HG03565 (cell line): ENCODE measurements at regions not wholly inside any gene's neighbourhood (a gene's known extent, or its start where the extent isn't known, plus 50 kb on each side); places are given as distances from the start of the nearest gene placed in this dataset.
"Not testable (repeated sequence)": the region's sequence is repeated elsewhere in the genome, so short reads cannot be mapped to it uniquely, and the experiment has no call there.

Experiments used
- ATAC-seq: cut with Tn5 transposase; IDR thresholded peaks from one replicate; pipeline ENCODE4 v1.9.1; 2021; ENCODE audit warnings: mild to moderate bottlenecking, moderate library complexity; ENCODE audit not compliant: unreplicated experiment

DNA sequence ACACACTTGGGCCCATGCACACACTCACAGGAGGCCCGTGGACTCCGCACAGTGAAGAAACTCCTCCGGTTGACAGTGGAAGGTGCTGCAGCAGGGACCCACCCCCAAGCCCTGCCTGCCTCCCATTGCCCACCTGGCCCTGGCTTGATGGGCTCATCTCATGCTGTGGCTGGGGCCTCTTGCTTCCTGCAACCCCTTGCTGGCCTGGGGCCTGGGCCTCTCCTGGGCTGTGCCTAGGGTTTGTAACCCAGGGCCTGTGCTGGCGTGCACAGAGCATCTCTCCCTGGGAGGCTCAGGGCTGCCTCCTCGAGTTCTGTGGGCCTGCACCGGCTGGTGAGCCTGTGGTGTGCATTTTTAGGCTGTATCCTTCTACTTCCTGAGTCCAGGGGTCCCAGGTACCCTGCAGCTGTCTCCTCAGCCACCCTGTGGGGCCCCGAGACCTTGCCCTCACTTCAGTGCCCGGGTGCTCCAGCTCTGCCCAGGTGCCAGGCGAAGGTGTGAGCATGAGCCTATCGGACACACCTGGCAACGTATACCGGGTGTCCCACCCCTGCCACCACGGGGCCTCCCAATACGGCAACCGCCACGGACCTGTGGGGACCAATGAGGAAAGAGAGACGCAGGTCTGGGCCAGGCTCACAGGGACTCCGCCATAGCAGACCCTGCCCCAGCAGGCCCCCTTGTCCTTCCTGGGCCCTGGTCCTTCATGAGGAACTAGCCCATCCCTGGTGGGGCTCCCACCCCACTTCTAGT lies 158.3 kb upstream of the POTEB2 start:
- ATAC-seq = not testable (repeated sequence)

DNA sequence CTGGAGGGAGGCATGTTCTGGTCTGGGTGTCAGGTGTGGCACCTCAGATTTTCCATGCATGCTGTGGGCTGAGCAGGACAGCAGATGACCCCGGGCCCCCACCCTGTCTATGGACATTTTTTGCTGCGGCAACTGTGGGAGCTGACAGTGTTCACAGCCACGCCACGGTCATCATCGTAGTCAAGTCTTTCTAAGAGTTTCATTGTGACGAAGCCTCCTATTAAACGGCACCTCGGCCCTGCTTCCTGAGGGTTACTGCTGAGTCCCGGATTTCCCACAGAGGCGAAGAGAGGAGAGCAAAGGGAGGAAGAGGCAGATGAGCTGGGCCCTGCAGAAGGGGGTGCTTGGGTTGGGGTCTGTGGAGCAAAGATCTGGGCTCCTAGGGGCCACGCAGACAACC lies 152.1 kb upstream of the POTEB2 start:
- not testable (repeated sequence) for ATAC-seq

DNA sequence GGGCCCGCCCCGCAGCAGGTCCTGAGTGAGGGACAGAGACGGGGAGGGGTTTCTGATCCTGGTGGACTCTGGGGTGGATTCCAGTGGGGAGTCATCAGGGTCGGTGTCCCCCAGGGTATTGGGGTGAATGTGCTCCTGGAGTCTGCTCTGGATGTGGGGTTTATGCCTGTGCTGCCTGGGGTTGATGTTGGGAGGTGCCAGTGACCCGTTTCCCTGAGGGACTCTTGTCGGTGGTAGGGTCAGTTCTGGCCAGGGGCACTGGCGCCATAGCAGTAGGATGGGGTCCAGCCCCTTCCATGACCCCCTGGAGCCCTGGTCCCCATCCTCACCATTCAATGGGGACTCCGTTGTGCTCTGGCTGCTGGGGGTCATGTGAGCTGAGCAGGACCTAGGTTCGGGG lies 151.2 kb upstream of the POTEB2 start:
- ATAC-seq = not testable (repeated sequence)

DNA sequence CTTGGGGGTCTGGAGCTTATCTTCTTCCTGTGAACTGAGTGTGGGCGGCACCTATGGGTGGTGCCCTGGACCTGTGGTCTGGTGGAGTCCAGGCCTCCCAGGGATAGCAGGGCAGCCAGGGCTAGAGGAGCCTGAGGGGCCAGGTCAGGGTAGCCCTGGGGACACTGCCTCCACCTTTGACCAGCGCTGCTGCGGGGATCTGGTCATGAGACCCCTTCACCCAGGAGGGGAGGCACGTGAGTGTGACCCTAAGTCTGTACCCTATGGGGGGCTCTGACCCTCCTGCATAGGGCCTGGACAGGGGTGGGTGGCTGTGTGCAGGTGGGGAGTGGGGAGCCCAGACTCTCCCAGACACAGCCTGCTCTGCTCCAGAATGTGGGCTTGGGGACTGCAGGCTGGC lies 150.5 kb upstream of the POTEB2 start:
- ATAC-seq = not testable (repeated sequence)

DNA sequence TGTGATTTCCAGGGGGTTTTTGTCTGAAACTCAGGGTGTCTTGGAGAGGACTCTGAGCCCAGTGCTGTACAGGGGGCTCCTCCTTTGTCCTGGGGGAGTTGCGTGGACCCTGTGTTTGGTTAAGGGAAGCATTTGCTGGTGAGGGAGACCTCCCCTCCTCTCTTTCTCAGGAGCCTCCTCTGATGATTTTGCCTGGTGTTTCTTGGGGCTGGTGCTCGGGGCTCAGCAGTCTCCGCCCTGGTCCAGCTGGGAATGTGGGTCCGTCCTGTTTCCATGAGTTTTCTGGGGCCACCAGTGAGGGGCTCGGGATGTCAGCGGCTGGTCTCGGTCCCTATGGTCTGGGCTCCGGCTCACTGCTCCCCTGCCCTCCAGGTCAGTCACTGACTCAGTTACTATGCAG lies 149.1 kb upstream of the POTEB2 start:
- ATAC-seq = not testable (repeated sequence)

DNA sequence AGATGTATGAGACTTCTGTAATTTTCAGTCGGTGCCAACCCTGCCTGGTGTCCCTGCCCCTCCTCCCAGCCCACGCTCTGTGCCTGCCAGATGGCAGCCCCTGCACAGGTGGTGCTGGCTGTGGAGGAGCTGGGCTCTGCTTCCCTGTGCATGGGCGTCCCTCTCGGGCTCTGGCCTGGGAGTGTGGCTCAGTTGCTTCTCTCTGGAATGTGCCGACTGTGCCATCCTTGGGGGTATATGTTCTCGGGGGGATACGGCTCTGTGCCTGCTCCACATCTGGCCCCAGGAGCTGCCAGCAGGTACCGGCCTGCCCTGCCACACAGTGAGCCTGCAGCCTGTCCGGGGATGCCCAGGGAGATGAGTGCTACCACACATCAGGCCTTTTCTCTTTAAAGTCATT lies 147.2 kb upstream of the POTEB2 start:
- ATAC-seq = not testable (repeated sequence)

DNA sequence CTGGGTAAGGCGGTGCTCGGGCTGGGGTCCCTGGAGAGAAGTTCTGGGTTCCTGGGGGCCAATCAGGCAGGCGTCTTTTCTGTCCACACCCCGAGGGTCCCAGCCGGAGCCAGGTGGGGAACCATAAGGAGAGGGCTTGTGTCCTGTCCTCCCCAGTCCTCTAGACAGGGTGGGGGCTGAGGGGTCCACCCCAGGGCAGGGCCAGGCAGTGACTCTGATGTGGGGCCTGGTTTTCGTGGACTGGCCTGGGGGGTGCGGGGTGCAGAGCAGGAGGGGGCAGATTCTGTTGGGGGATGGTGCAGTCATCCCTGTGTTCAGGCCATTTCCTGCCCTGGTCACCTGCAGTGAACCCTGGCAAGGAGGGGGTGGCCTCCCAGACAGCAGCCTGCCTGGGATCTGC lies 143.5 kb upstream of the POTEB2 start:
- ATAC-seq = not testable (repeated sequence)

DNA sequence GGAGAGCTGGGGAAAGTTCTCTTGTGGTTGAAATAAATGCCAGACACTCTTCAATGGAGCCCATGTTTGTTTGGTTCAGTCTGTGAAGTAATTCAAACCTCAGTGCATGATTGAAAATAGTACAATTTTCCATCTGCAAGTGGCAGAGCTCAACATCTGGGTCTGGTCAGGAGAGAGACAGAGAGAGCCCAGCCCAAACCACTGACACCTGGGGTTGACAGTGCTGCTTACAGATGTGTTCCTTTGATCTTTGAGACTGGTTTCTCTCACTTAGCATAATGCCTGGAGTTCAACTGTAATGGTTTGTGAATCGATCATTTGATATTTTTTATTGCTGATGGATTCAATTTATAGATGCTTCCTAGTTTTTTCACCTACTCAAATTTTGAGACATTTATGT lies 137.3 kb upstream of the POTEB2 start:
- not testable (repeated sequence) for ATAC-seq

DNA sequence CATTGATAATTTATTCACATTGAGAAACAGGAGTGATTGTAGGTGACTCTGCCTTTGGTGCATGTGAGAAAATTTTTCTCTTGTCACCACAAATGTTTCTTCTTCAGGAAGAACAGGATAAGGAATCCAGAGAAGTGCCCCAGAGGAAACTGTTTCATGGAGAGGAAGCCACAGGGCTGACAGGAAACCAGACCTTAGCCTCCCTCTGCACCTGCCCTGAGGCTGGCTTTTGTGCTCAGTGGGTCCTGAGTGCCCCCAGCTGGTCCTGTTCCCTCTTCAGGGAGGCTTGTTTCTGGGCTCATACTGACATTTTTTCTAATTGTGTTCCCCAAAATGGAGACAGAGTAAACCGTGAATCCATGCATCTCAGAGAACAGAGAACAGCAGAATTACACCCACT lies 135.8 kb upstream of the POTEB2 start:
- ATAC-seq = not testable (repeated sequence)

DNA sequence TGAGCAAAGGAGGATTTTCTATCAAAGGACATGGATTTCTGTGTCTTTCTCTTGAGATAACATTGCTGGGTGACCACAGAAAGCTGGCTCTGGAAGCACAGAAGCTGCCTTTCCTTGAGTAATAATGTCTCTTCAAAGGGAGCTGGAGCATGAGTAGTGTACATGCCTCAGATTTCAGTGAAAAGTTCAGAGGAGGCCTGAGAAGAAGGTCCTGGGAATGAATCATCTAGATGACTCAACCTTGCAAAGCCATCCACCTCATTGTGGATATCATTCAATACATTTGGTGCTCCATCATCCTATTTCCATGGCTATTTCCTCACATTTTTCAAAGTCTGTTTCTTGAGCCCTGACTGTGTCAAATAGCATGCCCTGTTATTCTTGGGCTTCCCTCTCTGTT lies 125.6 kb upstream of the POTEB2 start:
- ATAC-seq = not testable (repeated sequence)

DNA sequence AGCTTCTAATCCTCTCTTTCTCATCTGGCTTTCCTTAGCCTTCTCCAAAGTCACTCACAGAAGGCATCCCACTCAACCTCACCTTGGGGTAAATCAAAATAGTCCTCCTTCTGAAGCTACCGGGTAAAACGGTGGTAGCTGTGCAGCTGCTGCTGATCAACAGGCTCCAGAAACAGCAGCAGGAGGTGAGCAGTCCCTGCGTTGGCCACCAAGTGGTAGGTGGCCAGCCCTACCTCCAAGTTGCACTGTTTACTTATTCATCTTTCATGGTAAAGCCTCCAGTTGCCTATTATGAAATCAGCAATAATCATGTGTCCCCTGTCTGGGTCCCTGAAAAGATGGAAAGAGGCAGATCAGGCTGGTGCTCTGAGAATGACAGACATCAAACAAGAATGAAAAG lies 125.1 kb upstream of the POTEB2 start:
- ATAC-seq = not testable (repeated sequence)

DNA sequence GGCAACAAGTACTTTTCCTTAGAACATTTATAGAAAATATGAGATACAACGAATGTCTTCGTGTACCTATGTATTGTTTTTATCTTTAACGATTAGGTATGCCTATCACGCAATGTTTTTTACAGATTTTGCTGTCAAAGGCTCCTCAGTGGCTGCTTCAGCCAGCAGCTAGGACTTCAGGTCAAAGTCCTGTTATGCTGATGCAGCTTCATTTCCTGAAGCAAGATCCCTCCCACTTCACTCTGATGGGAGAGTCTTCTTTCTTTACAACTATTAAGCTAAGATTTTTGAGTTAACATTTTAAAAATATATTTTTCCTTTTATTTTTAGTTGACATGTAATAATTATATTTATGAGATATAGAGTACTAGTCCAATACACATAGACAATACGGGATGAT lies 120.7 kb upstream of the POTEB2 start:
- not testable (repeated sequence) for ATAC-seq

DNA sequence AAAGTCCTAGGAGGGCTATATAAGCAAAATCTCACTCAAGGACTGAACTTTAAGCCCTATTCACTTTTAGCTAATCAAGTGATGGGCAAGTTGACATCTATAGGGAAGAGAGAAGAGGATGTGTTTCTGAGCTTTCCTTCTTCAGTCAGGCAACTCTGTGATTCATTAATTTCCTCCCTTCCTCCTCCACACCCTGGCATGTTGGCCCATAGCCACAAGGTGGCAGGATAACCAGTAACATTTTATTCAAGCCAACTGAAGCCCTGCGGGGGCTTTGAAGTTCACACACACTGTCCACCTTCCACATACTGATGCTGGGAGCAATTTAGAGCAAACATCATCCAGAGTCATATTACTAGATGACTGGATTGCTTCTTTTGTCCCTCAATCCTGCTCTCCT lies 111.9 kb upstream of the POTEB2 start:
- peak; percentile 96 for ATAC-seq

DNA sequence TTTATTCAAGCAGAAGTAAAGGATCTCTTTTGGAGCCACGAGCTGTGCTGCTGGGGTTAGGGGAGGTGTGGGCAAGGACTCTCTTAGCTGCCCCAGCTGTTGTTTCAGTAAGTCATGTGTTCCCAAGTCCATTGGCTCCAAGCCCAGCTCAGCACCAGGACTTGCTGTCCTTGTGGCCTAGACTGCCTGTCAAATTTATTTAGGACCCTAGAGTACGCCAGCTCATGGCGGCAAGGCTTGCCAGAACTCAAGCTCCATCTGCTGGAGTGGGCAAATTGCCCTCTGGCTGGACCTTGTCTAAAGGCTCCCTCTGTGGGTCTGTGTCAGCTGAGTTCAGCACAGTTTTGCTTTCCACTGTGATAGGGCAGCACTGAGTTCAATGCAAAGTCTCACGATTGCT lies 106.6 kb upstream of the POTEB2 start:
- not testable (repeated sequence) for ATAC-seq

DNA sequence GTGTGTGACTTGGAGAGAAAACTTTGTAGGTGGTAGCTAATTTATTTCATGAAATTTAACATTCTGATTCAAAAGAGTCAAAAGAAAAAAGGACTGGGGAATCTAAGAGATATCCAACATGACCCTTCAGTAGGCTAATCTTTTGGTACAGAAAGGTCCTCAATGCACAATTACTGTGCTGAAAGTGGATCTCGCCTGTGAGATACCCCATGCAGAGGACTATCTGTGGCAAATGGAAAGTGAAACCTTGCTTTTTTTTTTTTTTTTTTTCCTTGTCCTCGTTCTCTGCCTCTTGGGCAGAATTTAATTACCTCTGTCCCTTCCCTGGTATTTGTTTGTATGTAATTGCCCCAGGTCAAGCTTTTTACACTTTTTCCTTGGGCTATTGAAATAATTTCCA lies 93.2 kb upstream of the POTEB2 start:
- ATAC-seq = not testable (repeated sequence)

DNA sequence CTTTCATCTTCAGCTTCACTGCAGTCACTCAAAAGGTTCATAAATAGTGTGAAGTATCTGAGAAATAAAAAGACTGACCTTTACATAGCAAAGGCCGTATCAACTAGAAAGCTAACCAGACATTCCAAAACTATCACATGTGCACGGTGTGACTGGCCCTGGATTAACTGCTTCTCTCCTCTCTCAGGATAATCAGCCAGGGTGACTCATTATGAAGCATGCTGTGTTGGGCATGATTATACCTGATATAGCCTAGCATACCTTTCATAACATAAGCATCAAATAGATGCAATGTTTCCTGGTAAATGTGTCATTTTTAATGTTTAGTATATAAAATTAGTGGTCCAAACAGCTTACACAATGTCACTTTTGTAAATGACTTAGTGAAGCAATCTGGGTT lies 63.2 kb upstream of the POTEB2 start:
- ATAC-seq = not testable (repeated sequence)
